NCI-H1105 (cell line): ENCODE measurements at regions not wholly inside any gene's neighbourhood (a gene's known extent, or its start where the extent isn't known, plus 50 kb on each side); places are given as distances from the start of the nearest gene placed in this dataset.

ENCODE experiments used
- DNase-seq: peaks from one replicate; lab custom pipeline; 2025; lab: John Stamatoyannopoulos, UW

GRCh38 chr17:36661047-36661666, 59.8 kb downstream of the MRM1 start:
- peak; percentile 15 for DNase-seq

GRCh38 chr17:36661688-36662087, 60.3 kb downstream of the MRM1 start:
- DNase-seq, result no peak

GRCh38 chr17:36665417-36665816, 64.0 kb downstream of the MRM1 start:
- DNase-seq, result no peak

GRCh38 chr17:36667922-36668321, 66.5 kb downstream of the MRM1 start:
- no peak for DNase-seq

GRCh38 chr17:36668824-36669223, 67.4 kb downstream of the MRM1 start:
- DNase-seq, result no peak

DNA sequence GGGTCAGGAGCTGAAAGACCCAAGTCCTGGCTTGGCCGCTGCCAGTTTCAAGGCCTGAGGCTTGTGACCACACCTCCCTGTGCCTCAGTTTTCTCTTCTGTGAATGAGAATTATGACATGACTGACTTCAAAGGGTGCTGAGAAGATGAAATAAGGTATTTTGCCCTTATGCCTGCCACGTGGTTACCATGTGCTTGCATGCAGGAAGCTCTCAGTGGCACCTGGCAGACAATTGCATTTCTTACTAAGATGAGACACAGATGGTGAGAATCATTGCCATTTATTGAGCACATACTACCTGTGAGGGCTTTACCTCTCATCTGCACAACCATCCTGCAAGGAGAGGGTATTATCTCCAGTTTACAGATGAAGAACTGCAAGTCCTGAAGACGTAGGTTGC, 69.8 kb downstream of the MRM1 start:
- DNase-seq, result no peak

DNA sequence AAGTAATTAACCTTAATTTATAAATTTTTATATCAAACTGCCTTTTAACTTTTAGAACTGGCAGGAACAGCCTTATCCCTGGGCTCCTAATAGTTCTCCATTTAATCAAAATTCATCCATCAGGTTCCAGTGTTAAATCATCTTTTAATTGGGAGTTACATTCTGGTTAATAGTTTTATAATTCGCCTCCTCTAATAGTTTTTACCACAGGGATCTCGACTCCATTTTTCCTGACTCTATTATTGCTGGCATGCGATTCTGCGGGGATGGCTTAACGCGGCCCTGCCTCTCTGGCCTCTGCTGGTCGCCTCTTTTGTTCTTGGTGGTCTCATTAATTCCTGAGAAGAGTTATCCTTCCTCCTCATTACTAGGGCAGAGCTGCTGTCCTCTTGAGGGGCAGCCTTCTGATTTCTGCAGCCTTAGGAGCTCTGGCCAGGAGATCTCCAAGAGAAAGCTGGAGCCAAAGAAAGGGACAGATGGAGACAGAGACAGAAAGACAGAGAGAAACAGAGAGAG, 71.1 kb downstream of the MRM1 start:
- no peak for DNase-seq

GRCh38 chr17:36673068-36673467, 71.7 kb downstream of the MRM1 start:
- DNase-seq, result no peak

DNA sequence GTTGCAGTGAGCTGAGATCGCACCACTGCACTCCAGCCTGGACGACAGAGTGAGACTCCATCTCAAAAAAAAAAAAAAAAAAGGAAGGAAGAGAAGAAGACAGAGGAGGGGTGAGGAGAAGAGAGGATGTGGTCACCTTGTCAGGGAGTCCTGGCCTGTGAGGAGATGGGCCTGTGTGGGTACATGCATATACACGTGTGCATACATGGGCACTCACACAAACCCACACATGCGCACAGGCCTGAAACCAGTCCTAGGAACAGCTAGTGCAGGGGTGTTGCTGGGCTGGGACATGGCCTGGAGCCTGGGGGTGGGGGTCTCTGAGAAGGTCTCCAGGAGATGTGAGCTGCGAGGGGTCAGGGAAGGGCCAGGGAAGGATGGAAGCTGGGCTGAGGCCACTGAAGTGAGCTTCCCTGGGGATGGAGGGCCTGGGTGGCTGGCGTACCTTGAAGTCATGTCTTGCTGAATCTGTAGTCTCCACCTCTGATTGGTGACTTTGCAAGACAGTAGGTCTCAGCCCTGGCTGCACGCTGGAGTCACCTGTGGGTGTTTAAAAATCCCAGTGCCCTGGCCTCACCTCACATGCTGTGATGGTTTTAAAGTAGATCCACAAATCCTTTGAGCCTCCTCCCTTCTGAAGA, 72.4 kb downstream of the MRM1 start:
- DNase-seq, result no peak

GRCh38 chr17:36674278-36674650, 72.9 kb downstream of the MRM1 start:
- DNase-seq, result no peak

GRCh38 chr17:36675250-36675649, 73.9 kb downstream of the MRM1 start:
- DNase-seq, result no peak

DNA sequence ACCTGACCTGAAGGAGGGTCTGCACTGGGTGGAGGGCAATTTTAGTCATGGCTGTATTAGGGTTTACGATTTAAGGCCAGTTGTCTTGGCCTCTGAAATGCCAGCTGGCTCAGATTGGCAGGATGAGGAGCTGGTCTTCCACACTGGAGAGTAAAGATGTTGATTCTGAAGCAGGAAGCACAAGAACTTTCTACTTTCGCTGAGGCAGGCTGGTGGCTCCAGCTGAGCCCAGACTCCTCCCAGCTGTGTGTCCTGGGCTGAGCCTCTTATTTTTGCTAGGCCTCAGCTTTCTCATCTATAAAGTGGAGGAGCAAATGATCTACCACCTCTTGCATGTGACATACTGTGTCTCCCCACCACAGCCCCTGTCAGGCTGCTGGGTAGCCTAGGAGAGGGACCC, 74.4 kb downstream of the MRM1 start:
- DNase-seq, result no peak

- DNase-seq, result no peak
These were observed 78.6 kb downstream of the MRM1 start for GRCh38 chr17:36679815-36680467.

DNA sequence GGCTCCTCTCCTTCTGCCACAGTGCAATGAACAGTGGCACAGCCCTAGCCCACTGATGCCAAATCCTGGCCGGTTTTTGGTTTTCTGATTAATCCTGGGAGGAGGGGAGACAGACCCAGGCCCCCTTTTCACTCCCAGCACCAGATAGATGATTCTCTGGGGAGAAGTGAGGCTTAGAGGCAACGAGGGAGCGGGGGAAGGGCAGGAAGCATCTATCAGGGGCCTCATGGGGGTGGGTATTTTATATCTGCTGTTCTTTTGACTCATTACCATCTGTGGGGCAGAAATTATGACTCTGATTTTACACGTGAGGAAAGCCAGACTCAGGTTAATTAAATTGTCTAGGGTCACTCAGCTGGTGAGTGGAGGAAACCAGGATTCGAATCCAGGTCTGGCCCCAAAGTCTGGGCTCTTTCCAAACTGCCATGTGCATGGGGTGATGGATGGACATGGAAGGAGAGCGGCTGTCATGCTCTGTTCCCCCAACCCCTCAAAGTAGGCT, 79.4 kb downstream of the MRM1 start:
- no peak for DNase-seq

DNA sequence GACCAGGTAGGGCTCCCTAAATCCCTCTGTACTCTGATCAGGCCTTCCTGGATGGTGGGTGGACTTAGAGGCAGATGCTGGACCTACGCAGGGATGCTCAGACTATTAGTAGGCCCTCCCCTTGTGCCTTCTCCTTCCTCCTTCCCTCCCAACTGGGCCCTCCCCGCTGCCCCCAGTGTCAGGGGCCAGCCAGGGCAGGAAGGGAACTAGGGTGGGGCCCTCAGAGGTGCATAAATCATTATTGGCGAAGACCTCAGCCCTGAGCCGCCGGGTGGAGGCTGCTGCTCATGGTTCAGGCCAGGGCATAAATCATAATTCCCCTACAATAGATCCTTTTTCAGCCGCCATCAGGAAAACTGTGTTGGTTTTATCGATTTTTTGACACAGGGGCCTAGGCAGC, 81.4 kb downstream of the MRM1 start:
- DNase-seq, result no peak

- DNase-seq, result no peak
These were observed 82.0 kb downstream of the MRM1 start for GRCh38 chr17:36683387-36683786.

- DNase-seq, result no peak
These were observed 82.8 kb downstream of the MRM1 start for GRCh38 chr17:36684134-36684533.

- DNase-seq, result no peak
These were observed 84.8 kb downstream of the MRM1 start for GRCh38 chr17:36686123-36686669.

DNA sequence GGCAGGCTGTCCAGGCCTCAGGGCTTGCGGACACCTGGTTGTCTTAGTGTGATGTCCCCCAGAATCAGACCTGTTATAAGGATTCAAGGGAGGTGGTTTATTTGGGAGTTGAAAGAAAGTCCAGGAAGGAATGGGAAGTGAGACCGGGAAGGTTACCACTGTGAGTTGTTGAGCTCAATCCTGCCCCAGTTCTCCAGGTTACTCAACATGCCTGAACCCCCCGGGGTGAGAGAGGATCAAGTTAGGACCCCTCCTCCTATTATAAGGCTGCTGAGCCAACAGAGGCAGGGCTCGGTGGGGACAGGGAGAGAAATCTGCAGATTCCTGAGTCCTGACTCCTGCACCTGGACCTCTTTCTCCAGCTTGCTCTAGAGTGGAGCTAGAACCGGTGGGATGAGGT, 86.4 kb downstream of the MRM1 start:
- no peak for DNase-seq

- no peak for DNase-seq
These were observed 87.8 kb downstream of the MRM1 start for GRCh38 chr17:36689089-36689667.

DNA sequence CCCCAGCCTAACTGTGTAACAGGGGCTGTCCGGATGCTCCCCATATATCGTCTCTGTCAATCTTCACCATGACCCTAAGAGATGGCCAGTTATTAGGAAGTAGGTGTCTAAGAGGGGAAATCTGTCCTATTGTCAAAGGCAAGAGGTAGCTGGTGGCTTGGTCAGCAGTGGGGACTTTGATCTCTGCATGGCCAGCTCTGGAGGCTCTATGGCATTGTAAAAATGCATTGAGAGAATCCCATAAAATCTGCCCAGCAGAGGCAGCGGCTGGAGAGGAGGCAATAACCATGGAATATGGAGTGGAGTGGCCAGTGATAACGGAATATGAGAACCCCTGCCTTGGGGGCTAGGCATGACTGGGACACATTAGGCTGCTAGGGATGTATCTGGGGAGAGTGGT, 88.8 kb downstream of the MRM1 start:
- DNase-seq, result no peak

DNA sequence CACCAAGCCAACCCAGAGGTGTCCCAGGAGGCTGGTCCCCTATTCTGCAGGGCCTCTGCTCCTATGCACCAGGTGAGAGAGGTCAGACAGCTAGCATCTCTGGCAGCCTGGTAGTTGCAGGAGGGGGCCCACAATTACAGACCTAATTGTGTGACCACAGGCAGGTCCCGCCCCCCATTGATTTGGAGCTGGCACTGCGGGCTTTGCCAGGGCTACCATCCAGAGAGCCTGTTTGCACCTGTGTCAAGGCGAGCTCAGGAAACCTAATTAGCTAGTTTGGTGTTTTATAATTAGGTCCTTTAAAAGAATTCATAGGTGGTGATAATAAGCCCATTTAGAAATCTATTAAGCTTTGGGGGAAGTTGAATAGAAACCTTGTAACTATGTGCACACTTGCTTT, 90.2 kb downstream of the MRM1 start:
- DNase-seq, result peak; percentile 41

DNA sequence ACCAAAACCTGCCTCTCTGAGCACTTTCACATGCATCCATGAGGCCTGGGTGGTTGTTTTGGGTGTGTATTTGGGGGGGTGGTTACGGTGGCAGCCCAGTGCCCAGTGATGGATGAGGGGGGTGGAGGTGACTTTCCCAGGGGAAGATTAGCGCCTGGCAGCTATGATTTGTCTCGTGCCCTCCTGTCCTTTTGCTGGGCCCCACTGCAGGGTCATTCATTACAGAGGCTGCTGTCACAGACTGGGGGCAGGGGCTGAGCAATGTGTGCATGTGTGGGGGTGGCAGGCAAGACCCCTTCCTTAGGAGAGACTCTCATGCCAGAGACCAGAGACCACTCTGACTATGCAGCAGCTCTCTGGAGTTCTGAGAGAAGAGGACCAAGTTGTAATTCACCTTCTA, 93.7 kb downstream of the MRM1 start:
- no peak for DNase-seq
